IPS-15b (cell line): ENCODE measurements at regions not wholly inside any gene's neighbourhood (a gene's known extent, or its start where the extent isn't known, plus 50 kb on each side); places are given as distances from the start of the nearest gene placed in this dataset.

Source experiments
- H3K27me3 ChIP-seq: one replicate; pipeline ENCODE4 v1.6.1; 2013; ENCODE audit warnings: low read length; ENCODE audit not compliant: control insufficient read depth, insufficient read depth
- H3K36me3 ChIP-seq: one replicate; pipeline ENCODE4 v1.6.1; 2013; ENCODE audit warnings: low read length; ENCODE audit not compliant: control insufficient read depth, insufficient read depth
- H3K4me1 ChIP-seq: one replicate; pipeline ENCODE4 v1.6.1; 2013; ENCODE audit warnings: mild to moderate bottlenecking, low read length; ENCODE audit not compliant: control insufficient read depth, insufficient read depth
- H3K4me3 ChIP-seq: one replicate; pipeline ENCODE4 v1.5.1; 2013; ENCODE audit warnings: low read depth, low read length
- H3K9ac ChIP-seq: one replicate; pipeline ENCODE4 v1.6.1; 2013; ENCODE audit warnings: low read depth, mild to moderate bottlenecking, low read length
- H3K9me3 ChIP-seq: one replicate; pipeline ENCODE4 v1.6.1; 2013; ENCODE audit warnings: mild to moderate bottlenecking, low read length; ENCODE audit not compliant: control insufficient read depth, insufficient read depth

GRCh38 chr3:67897351-67898336 is 243.2 kb upstream of the SUCLG2 start:
- no peaks in the 10 kb centered on the region for H3K4me1 ChIP-seq
- H3K4me3 ChIP-seq = no peak overlapping the region
- no peaks in the 10 kb centered on the region for H3K36me3 ChIP-seq
- H3K9me3 ChIP-seq = no peaks in the 10 kb centered on the region
- no peak overlapping the region for H3K9ac ChIP-seq
- H3K27me3 ChIP-seq = no peaks in the 10 kb centered on the region

- H3K4me1 ChIP-seq = no peaks in the 10 kb centered on the region
- H3K36me3 ChIP-seq = no peaks in the 10 kb centered on the region
- no peaks in the 10 kb centered on the region for H3K9me3 ChIP-seq
- no peak overlapping the region for H3K4me3 ChIP-seq
- H3K27me3 ChIP-seq = no peaks in the 10 kb centered on the region
- no peak overlapping the region for H3K9ac ChIP-seq
Measured at GRCh38 chr3:67896130-67896529, 241.7 kb upstream of the SUCLG2 start.

GRCh38 chr3:67894510-67894909 is 240.1 kb upstream of the SUCLG2 start:
- H3K9ac ChIP-seq = no peak overlapping the region
- H3K36me3 ChIP-seq = no peaks in the 10 kb centered on the region
- H3K9me3 ChIP-seq = no peaks in the 10 kb centered on the region
- H3K27me3 ChIP-seq = no peaks in the 10 kb centered on the region
- no peaks in the 10 kb centered on the region for H3K4me1 ChIP-seq
- H3K4me3 ChIP-seq = no peak overlapping the region

GRCh38 chr3:67884345-67884744 is 229.9 kb upstream of the SUCLG2 start:
- H3K4me3 ChIP-seq = no peak overlapping the region
- no peaks in the 10 kb centered on the region for H3K36me3 ChIP-seq
- H3K9ac ChIP-seq = no peak overlapping the region
- no peaks in the 10 kb centered on the region for H3K9me3 ChIP-seq
- no peaks in the 10 kb centered on the region for H3K27me3 ChIP-seq
- no peaks in the 10 kb centered on the region for H3K4me1 ChIP-seq

- no peaks in the 10 kb centered on the region for H3K27me3 ChIP-seq
- no peaks in the 10 kb centered on the region for H3K36me3 ChIP-seq
- no peak overlapping the region for H3K4me3 ChIP-seq
- H3K4me1 ChIP-seq = no peaks in the 10 kb centered on the region
- H3K9me3 ChIP-seq = no peaks in the 10 kb centered on the region
- no peak overlapping the region for H3K9ac ChIP-seq
Measured at GRCh38 chr3:67883766-67884165, 229.4 kb upstream of the SUCLG2 start.

GRCh38 chr3:67882981-67883380 is 228.6 kb upstream of the SUCLG2 start:
- Histone ChIP-seq H3K27me3 (no peaks in the 10 kb centered on the region), H3K36me3 (no peaks in the 10 kb centered on the region), H3K4me3 (no peak overlapping the region), H3K4me1 (no peaks in the 10 kb centered on the region), H3K9me3 (no peaks in the 10 kb centered on the region), H3K9ac (no peak overlapping the region)

- Histone ChIP-seq H3K36me3 (no peaks in the 10 kb centered on the region), H3K9ac (no peak overlapping the region), H3K4me1 (no peaks in the 10 kb centered on the region), H3K4me3 (no peak overlapping the region), H3K9me3 (no peaks in the 10 kb centered on the region), H3K27me3 (no peaks in the 10 kb centered on the region)
Measured at GRCh38 chr3:67876261-67876660, 221.8 kb upstream of the SUCLG2 start.

- H3K27me3 ChIP-seq = no peaks in the 10 kb centered on the region
- no peaks in the 10 kb centered on the region for H3K9me3 ChIP-seq
- H3K4me1 ChIP-seq = no peaks in the 10 kb centered on the region
- no peak overlapping the region for H3K9ac ChIP-seq
- H3K4me3 ChIP-seq = no peak overlapping the region
- no peaks in the 10 kb centered on the region for H3K36me3 ChIP-seq
Measured at GRCh38 chr3:67875858-67876257, 221.4 kb upstream of the SUCLG2 start.

- Histone ChIP-seq H3K27me3 (no peaks in the 10 kb centered on the region), H3K4me3 (no peak overlapping the region), H3K4me1 (no peaks in the 10 kb centered on the region), H3K9ac (no peak overlapping the region), H3K9me3 (no peaks in the 10 kb centered on the region), H3K36me3 (no peaks in the 10 kb centered on the region)
Measured at GRCh38 chr3:67875338-67875737, 220.9 kb upstream of the SUCLG2 start.

GRCh38 chr3:67870477-67870876 is 216.1 kb upstream of the SUCLG2 start:
- Histone ChIP-seq H3K9ac (no peak overlapping the region), H3K9me3 (no peaks in the 10 kb centered on the region), H3K4me1 (no peaks in the 10 kb centered on the region), H3K27me3 (no peaks in the 10 kb centered on the region), H3K4me3 (no peak overlapping the region), H3K36me3 (no peaks in the 10 kb centered on the region)

- Histone ChIP-seq H3K36me3 (no peaks in the 10 kb centered on the region), H3K4me1 (no peaks in the 10 kb centered on the region), H3K9me3 (no peaks in the 10 kb centered on the region), H3K27me3 (no peaks in the 10 kb centered on the region), H3K9ac (no peak overlapping the region), H3K4me3 (no peak overlapping the region)
Measured at GRCh38 chr3:67866571-67866970, 212.2 kb upstream of the SUCLG2 start.

GRCh38 chr3:67864587-67865183 is 210.3 kb upstream of the SUCLG2 start:
- no peak overlapping the region for H3K4me3 ChIP-seq
- no peaks in the 10 kb centered on the region for H3K4me1 ChIP-seq
- H3K27me3 ChIP-seq = no peaks in the 10 kb centered on the region
- no peak overlapping the region for H3K9ac ChIP-seq
- H3K9me3 ChIP-seq = no peaks in the 10 kb centered on the region
- H3K36me3 ChIP-seq = no peaks in the 10 kb centered on the region
